Activated T-helper 1 cell treated with Interleukin-2 at 50 U/mL for 16 hours (primary cell): ENCODE measurements at regions not wholly inside any gene's neighbourhood (a gene's known extent, or its start where the extent isn't known, plus 50 kb on each side); places are given as distances from the start of the nearest gene placed in this dataset.

Experiments
- DNase-seq: peaks from one replicate; pipeline ENCODE4 v3.0.0-alpha.2; 2020; ENCODE audit warnings: low read depth

GRCh38 chr9:36764364-36765076, 191.8 kb downstream of the MELK start:
- DNase-seq, result no peak

- no peak for DNase-seq
These were observed 192.3 kb downstream of the MELK start for GRCh38 chr9:36765077-36765390.

- DNase-seq, result peak; percentile 83
These were observed 193.0 kb downstream of the MELK start for GRCh38 chr9:36765468-36766341.

- DNase-seq, result no peak
These were observed 196.0 kb downstream of the MELK start for GRCh38 chr9:36768677-36769076.

GRCh38 chr9:36770025-36770424, 197.3 kb downstream of the MELK start:
- DNase-seq, result no peak

GRCh38 chr9:36772449-36773403, 200.0 kb downstream of the MELK start:
- no peak for DNase-seq

GRCh38 chr9:36778682-36779081, 206.0 kb downstream of the MELK start:
- no peak for DNase-seq

- no peak for DNase-seq
These were observed 206.9 kb downstream of the MELK start for GRCh38 chr9:36779582-36779981.

- no peak for DNase-seq
These were observed 207.5 kb downstream of the MELK start for GRCh38 chr9:36780186-36780585.

GRCh38 chr9:36781533-36781932, 208.8 kb downstream of the MELK start:
- DNase-seq, result no peak
